Esophagus squamous epithelium (tissue), 5 donors: ENCODE measurements at regions not wholly inside any gene's neighbourhood (a gene's known extent, or its start where the extent isn't known, plus 50 kb on each side); places are given as distances from the start of the nearest gene placed in this dataset.

Experiments
- DNase-seq: peaks from one replicate; lab custom pipeline; 2025; lab: John Stamatoyannopoulos, UW
- H3K27ac ChIP-seq, 4 donors: fragments of 200-600 bp; sonication (generic); one replicate each; pipeline ENCODE4 v1.5.1; 2016 to 2019; ENCODE audit warnings: mild to moderate bottlenecking in 1 of 4
- H3K27me3 ChIP-seq, 4 donors: fragments of 200-600 bp; sonication (generic); 1 replicate in 3 of 4; 2 replicates in 1 of 4; pipeline versions ENCODE4 v1.5.1 to v1.6.0; 2017 to 2021; ENCODE audit warnings: antibody characterized with exemption in 1 of 4
- H3K36me3 ChIP-seq, 3 donors: fragments of 200-600 bp; sonication (generic); one replicate each; pipeline ENCODE4 v1.5.1; 2016 to 2019
- H3K4me1 ChIP-seq, 3 donors: fragments of 200-600 bp; sonication (generic); one replicate each; pipeline ENCODE4 v1.5.1; 2017 to 2019
- H3K4me3 ChIP-seq, 4 donors: fragments of 200-600 bp; sonication (generic); 1 replicate in 3 of 4; 2 replicates in 1 of 4; pipeline ENCODE4 v1.5.1; 2016 to 2019; ENCODE audit warnings: mild to moderate bottlenecking in 2 of 4, moderate library complexity in 1 of 4
- H3K9me3 ChIP-seq, 3 donors: fragments of 200-600 bp; sonication (generic); one replicate each; pipeline ENCODE4 v1.5.1; 2016 to 2019
- POLR2A ChIP-seq, 4 donors: fragments of 450-650 bp; IDR thresholded peaks; one replicate each; pipeline ENCODE4 v1.6.1; 2017; ENCODE audit warnings: antibody characterized with exemption in 4 of 4, mild to moderate bottlenecking in 4 of 4, moderate library complexity in 3 of 4
- WGBS, 2 donors: methylation state at CpG; one replicate each; pipeline ENCODE4 v1.1.5; 2018; 5-methylcytosine and 5-hydroxymethylcytosine counted together
- intact Hi-C: fragments of 100-400 bp; cut with DNase I; formaldehyde crosslinking; loops from one replicate; pipeline ENCODE4 v1.15.0; 2022
- TF ChIP-seq, protein P1 (sequence below), 6 experiments: fragments of 450-650 bp in 4 of 6; fragments of 200-600 bp in 2 of 6; sonication (generic) in 2 of 6; IDR thresholded peaks; one replicate each; pipeline ENCODE4 v1.5.1; 2016 to 2019; ENCODE audit warnings: antibody characterized with exemption in 6 of 6, mild to moderate bottlenecking in 4 of 6, moderate library complexity in 4 of 6
- donor health status: DM: yes; HTN: yes; CAD: no.

DNA sequence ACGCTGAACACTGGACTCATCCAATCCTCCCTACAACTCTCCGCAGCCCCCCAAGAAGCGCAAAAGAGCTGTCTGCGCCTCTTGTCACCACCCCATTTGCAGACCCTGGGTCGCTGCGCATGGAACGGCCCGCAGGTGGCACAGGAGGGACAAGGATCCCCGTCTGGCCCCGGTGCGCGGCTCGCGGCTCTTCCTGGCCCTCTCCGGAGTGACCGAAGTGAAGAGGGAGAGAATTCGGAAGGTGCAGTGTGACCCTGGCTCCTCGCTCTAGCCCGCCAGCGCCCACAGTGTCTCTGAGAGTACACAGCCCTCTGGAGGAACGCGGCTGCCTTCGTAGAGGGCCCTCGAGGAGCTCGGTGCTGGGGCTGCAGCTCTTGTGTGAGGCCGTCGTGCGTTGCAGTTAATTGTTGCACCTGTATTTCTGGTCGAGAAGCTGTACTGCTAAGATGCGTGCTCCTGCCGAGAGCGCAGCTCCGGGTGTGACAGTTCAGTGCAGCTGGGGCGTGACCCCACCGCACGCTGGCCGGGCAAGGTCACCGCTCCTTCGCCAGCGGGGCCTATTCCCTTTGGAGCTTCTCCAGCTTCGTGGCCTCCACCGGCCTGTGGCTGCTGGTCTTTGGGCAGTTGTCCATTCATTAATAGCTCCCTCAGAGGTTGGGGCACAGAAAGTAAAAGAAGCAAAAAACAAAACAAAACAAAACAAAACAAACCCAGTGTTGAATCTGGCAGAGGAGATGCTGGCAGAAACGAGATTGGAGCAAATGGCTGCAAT, 119.0 kb downstream of the SEC23IP start:
- no peak for DNase-seq
- intact Hi-C loops = no loop called here
- Histone ChIP-seq H3K4me1 (peaks cover 0 to 4% (median 0%) of the 10 kb centered on the region in 3 donors), H3K27me3 (peaks cover 0 to 26% (median 0%) of the 10 kb centered on the region in 4 donors), H3K9me3 (no peaks in the 10 kb centered on the region), H3K36me3 (no peaks in the 10 kb centered on the region), H3K4me3 (no peak overlapping the region), H3K27ac (no peak overlapping the region)
- TF ChIP-seq, protein P1, sequence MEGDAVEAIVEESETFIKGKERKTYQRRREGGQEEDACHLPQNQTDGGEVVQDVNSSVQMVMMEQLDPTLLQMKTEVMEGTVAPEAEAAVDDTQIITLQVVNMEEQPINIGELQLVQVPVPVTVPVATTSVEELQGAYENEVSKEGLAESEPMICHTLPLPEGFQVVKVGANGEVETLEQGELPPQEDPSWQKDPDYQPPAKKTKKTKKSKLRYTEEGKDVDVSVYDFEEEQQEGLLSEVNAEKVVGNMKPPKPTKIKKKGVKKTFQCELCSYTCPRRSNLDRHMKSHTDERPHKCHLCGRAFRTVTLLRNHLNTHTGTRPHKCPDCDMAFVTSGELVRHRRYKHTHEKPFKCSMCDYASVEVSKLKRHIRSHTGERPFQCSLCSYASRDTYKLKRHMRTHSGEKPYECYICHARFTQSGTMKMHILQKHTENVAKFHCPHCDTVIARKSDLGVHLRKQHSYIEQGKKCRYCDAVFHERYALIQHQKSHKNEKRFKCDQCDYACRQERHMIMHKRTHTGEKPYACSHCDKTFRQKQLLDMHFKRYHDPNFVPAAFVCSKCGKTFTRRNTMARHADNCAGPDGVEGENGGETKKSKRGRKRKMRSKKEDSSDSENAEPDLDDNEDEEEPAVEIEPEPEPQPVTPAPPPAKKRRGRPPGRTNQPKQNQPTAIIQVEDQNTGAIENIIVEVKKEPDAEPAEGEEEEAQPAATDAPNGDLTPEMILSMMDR (IDR thresholded peaks at IDR 0.05) = no peak
- TF ChIP-seq POLR2A (IDR thresholded peaks at IDR 0.05) = no peak
- 54 to 57% methylated on average over 3 to 11 of the region's 43 CpGs for WGBS, 2 donors

DNA sequence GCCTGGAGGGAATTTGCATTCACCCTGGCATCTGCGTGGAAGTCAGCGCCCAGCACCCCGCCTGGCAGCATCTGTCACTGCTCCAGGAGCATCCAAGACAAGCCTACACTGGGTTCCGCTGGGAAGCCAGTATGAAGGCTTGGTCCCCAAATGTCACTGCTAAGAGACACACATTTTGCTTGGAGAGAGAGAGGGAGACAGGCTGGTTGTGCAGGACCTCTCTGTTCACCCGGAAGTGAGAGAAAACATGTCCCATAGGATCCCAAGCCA, 119.5 kb downstream of the SEC23IP start:
- Histone ChIP-seq H3K27ac (no peak overlapping the region), H3K36me3 (no peaks in the 10 kb centered on the region), H3K4me1 (peaks cover 0 to 4% (median 0%) of the 10 kb centered on the region in 3 donors), H3K27me3 (peaks cover 0 to 26% (median 0%) of the 10 kb centered on the region in 4 donors), H3K9me3 (no peaks in the 10 kb centered on the region), H3K4me3 (no peak overlapping the region)
- intact Hi-C loops = no loop called here
- no peak for DNase-seq
- TF ChIP-seq, protein P1 (IDR thresholded peaks at IDR 0.05) = no peak
- no peak for TF ChIP-seq POLR2A (IDR thresholded peaks at IDR 0.05)
- WGBS, 2 donors = 25 to 41% methylated on average over 2 to 5 of the region's 5 CpGs

DNA sequence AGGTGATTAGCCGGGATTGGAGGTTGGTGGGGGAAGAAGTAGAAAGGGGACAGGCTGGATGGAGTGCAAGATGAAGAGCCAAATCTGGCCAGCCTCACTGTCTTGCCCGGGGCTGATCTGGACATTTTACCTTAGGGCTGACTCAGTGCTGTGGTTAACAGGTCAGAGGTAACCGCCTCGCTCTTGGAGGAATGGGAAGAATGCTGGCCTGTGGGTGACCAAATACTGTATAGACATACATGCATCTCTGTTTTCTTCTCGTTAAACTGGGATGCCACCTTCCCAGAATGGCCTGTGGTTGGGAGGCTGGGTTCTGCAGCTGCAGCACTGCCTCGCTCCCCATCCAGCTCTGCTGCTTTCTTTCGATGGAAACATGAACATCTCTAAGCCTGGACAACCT, 120.0 kb downstream of the SEC23IP start:
- no peaks in the 10 kb centered on the region for H3K9me3 ChIP-seq
- intact Hi-C loops = no loop called here

DNA sequence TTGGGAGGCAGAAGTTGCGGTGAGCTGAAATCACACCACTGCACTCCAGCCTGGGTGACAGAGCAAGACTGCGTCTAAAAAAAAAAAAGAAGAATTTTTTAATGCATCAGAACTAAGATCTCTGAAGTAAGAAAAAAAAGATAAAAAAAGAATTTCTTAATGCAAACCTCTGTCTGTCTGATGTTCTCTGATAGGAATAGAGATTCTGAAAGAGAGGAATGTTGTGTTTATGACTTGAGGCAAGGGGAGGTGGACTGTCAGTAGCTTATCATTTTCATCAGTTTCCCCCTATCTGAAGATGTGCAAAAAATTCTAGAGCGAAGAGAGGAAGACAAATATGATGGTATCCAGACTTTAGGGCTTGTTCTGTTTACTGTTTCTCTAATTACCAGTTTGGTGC, 121.5 kb downstream of the SEC23IP start:
- peaks cover 0 to 35% (median 0%) of the 10 kb centered on the region in 4 donors for H3K27me3 ChIP-seq
- H3K4me1 ChIP-seq = peaks cover 0 to 4% (median 0%) of the 10 kb centered on the region in 3 donors
- intact Hi-C loops = no loop called here

More for the DNA sequence above, 120.0 kb downstream of the SEC23IP start:
- Histone ChIP-seq H3K4me1 (peaks cover 0 to 4% (median 0%) of the 10 kb centered on the region in 3 donors), H3K4me3 (no peak overlapping the region), H3K27me3 (peaks cover 0 to 26% (median 0%) of the 10 kb centered on the region in 4 donors), H3K27ac (no peak overlapping the region), H3K36me3 (no peaks in the 10 kb centered on the region)
- 82 to 90% methylated on average over 7 of the region's 7 CpGs for WGBS, 2 donors
- TF ChIP-seq POLR2A (IDR thresholded peaks at IDR 0.05) = no peak
- TF ChIP-seq, protein P1 (IDR thresholded peaks at IDR 0.05) = no peak
- DNase-seq = no peak

DNA sequence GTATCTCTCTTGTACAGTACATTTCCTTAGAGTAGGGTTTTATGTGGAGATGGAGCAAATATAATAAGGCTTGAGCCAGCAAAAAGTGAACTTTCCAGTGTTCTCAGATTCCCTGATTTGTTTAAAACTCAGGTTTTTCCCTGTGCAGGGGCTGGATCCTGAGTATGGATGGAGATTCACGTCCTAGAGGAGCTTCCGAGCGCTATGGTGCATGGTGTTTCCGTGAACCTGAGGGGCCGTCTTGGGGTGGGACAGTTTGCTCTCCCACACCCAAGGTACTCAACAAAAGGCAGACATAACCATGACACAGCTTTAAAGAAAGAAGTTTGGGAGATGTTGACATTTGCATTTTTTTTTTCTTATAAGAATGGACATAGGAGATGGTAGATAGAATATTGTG, 122.5 kb downstream of the SEC23IP start:
- Histone ChIP-seq H3K4me1 (peaks cover 0 to 4% (median 0%) of the 10 kb centered on the region in 3 donors), H3K9me3 (no peaks in the 10 kb centered on the region), H3K27me3 (peaks cover 0 to 32% (median 0%) of the 10 kb centered on the region in 4 donors), H3K36me3 (no peaks in the 10 kb centered on the region), H3K27ac (no peak overlapping the region), H3K4me3 (no peak overlapping the region)
- 82 to 91% methylated on average over 5 of the region's 5 CpGs for WGBS, 2 donors
- DNase-seq = no peak
- TF ChIP-seq POLR2A (IDR thresholded peaks at IDR 0.05) = no peak
- TF ChIP-seq, protein P1 (IDR thresholded peaks at IDR 0.05) = no peak
- intact Hi-C loops = no loop called here

More for the DNA sequence above, 121.5 kb downstream of the SEC23IP start:
- Histone ChIP-seq H3K27ac (no peak overlapping the region), H3K36me3 (no peaks in the 10 kb centered on the region), H3K4me3 (no peak overlapping the region), H3K9me3 (no peaks in the 10 kb centered on the region)
- WGBS, 2 donors = 81 to 83% methylated on average over 3 of the region's 3 CpGs
- DNase-seq = no peak
- TF ChIP-seq, protein P1 (IDR thresholded peaks at IDR 0.05) = no peak
- no peak for TF ChIP-seq POLR2A (IDR thresholded peaks at IDR 0.05)
